ENCODE measurements at regions not wholly inside any gene's neighbourhood (a gene's known extent, or its start where the extent isn't known, plus 50 kb on each side); places are given as distances from the start of the nearest gene placed in this dataset.

- no peaks in the 10 kb centered on the region for H3K27me3 ChIP-seq (ENCODE audit: control insufficient read depth, insufficient read depth, low read length)
- no peak for FAIRE-seq
Observed at GRCh38 chr5:110844251-110844650, 105.4 kb downstream of the SLC25A46 start.

GRCh38 chr5:110846398-110847001 lies 107.7 kb downstream of the SLC25A46 start:
- DNase-seq (ENCODE audit: low read depth): peak; percentile 73
- no peaks in the 10 kb centered on the region for H3K27me3 ChIP-seq (ENCODE audit: control insufficient read depth, insufficient read depth, low read length)
- H3K36me3 ChIP-seq (ENCODE audit: control insufficient read depth, insufficient read depth, low read length): no peaks in the 10 kb centered on the region
- no peak for TF ChIP-seq CTCF (IDR thresholded peaks at IDR 0.05; ENCODE audit: insufficient read depth, low read length, severe bottlenecking)
- no peak for FAIRE-seq
- no peak overlapping the region for H3K4me3 ChIP-seq (ENCODE audit: low read depth, low read length)

More at GRCh38 chr5:110844251-110844650, 105.4 kb downstream of the SLC25A46 start:
- no peak for DNase-seq (ENCODE audit: low read depth)
- Histone ChIP-seq H3K4me3 (ENCODE audit: low read depth, low read length) (no peak overlapping the region), H3K36me3 (ENCODE audit: control insufficient read depth, insufficient read depth, low read length) (no peaks in the 10 kb centered on the region)
- no peak for TF ChIP-seq CTCF (IDR thresholded peaks at IDR 0.05; ENCODE audit: insufficient read depth, low read length, severe bottlenecking)

GRCh38 chr5:110851357-110851756 lies 112.5 kb downstream of the SLC25A46 start:
- H3K4me3 ChIP-seq (ENCODE audit: low read depth, low read length): no peak overlapping the region

GRCh38 chr5:110852053-110852452 lies 113.2 kb downstream of the SLC25A46 start:
- Histone ChIP-seq H3K4me3 (ENCODE audit: low read depth, low read length) (no peak overlapping the region), H3K36me3 (ENCODE audit: control insufficient read depth, insufficient read depth, low read length) (no peaks in the 10 kb centered on the region), H3K27me3 (ENCODE audit: control insufficient read depth, insufficient read depth, low read length) (no peaks in the 10 kb centered on the region)
- DNase-seq (ENCODE audit: low read depth): peak; percentile 14
- no peak for FAIRE-seq
- TF ChIP-seq CTCF (IDR thresholded peaks at IDR 0.05; ENCODE audit: insufficient read depth, low read length, severe bottlenecking): no peak

More at GRCh38 chr5:110851357-110851756, 112.5 kb downstream of the SLC25A46 start:
- no peaks in the 10 kb centered on the region for H3K27me3 ChIP-seq (ENCODE audit: control insufficient read depth, insufficient read depth, low read length)
- no peak for TF ChIP-seq CTCF (IDR thresholded peaks at IDR 0.05; ENCODE audit: insufficient read depth, low read length, severe bottlenecking)
- H3K36me3 ChIP-seq (ENCODE audit: control insufficient read depth, insufficient read depth, low read length): no peaks in the 10 kb centered on the region
- FAIRE-seq (no peak), DNase-seq (ENCODE audit: low read depth) (peak; percentile 90)

- H3K27me3 ChIP-seq (ENCODE audit: control insufficient read depth, insufficient read depth, low read length): no peaks in the 10 kb centered on the region
- H3K36me3 ChIP-seq (ENCODE audit: control insufficient read depth, insufficient read depth, low read length): no peaks in the 10 kb centered on the region
- H3K4me3 ChIP-seq (ENCODE audit: low read depth, low read length): no peak overlapping the region
- peak; percentile 85 for DNase-seq (ENCODE audit: low read depth)
- FAIRE-seq: no peak
- no peak for TF ChIP-seq CTCF (IDR thresholded peaks at IDR 0.05; ENCODE audit: insufficient read depth, low read length, severe bottlenecking)
Observed at GRCh38 chr5:110852541-110852940, 113.7 kb downstream of the SLC25A46 start.

- no peak for TF ChIP-seq CTCF (IDR thresholded peaks at IDR 0.05; ENCODE audit: insufficient read depth, low read length, severe bottlenecking)
- Histone ChIP-seq H3K27me3 (ENCODE audit: control insufficient read depth, insufficient read depth, low read length) (no peaks in the 10 kb centered on the region), H3K4me3 (ENCODE audit: low read depth, low read length) (no peak overlapping the region), H3K36me3 (ENCODE audit: control insufficient read depth, insufficient read depth, low read length) (no peaks in the 10 kb centered on the region)
- DNase-seq (ENCODE audit: low read depth): peak; percentile 95
- no peak for FAIRE-seq
Observed at GRCh38 chr5:110853267-110853666, 114.5 kb downstream of the SLC25A46 start.

Measured in bronchial epithelial cell (primary cell).